ENCODE measurements at regions not wholly inside any gene's neighbourhood (a gene's known extent, or its start where the extent isn't known, plus 50 kb on each side); places are given as distances from the start of the nearest gene placed in this dataset.

DNA sequence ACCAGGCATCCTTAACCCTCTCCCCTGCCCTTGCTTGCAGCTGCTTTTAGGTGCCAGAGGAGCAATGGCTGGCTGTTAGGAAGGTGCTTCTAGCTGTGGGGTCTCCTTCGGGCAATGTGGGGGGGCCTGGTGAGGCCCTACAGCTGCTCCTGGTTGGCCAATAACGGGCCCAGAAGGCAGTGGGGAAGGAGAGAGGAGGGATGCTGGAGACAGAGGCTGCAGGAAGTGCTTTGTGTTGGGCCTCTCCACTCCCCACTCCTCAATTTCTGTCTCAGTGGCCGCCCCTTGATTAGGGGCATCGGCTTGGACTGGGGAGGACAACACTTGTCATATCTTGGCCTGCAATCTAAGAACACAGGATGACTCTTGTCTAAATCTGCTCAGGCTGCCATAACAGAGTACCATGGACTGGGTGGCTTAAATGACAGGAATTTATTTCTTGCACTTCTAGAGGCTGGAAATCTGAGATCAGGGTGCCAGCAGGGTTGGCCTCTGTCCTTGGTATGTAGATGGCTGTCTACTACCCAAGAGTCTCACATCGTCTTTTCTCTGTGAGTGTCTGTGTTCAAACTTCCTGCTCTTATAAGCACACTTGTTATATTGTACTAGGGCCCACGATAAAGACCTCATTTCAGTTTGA, 374.3 kb downstream of the MID1IP1 start:
- ChIA-PET POLR2A (ENCODE audit: unreplicated experiment) (no interaction called here), CTCF (no interaction called here)
- TF ChIP-seq MXI1 (IDR thresholded peaks at IDR 0.05; ENCODE audit: borderline replicate concordance, low read depth, low read length) (no peak), MAFK (IDR thresholded peaks at IDR 0.05; ENCODE audit: low read depth, low read length) (no peak), RFX5 (IDR thresholded peaks at IDR 0.05; ENCODE audit: low read depth, low read length) (no peak), BHLHE40 (IDR thresholded peaks at IDR 0.05; ENCODE audit: low read depth, low read length) (no peak), CEBPB (IDR thresholded peaks at IDR 0.05; ENCODE audit: low read depth, low read length) (no peak), RCOR1 (IDR thresholded peaks at IDR 0.05; ENCODE audit: insufficient replicate concordance, low read length) (no peak), POLR2A (IDR thresholded peaks at IDR 0.05; ENCODE audit: low read depth, low read length) (no peak), FOS (IDR thresholded peaks at IDR 0.05; ENCODE audit: low read depth, low read length) (no peak), USF2 (IDR thresholded peaks at IDR 0.05; ENCODE audit: low read depth, low read length) (no peak), MAZ (IDR thresholded peaks at IDR 0.05; ENCODE audit: borderline replicate concordance, low read depth, low read length) (no peak), NFE2L2 (IDR thresholded peaks at IDR 0.05; ENCODE audit: low read depth, low read length) (no peak), CHD1 (IDR thresholded peaks at IDR 0.05; ENCODE audit: low read depth, low read length) (no peak), SMC3 (IDR thresholded peaks at IDR 0.05; ENCODE audit: low read depth, low read length) (no peak), RAD21 (IDR thresholded peaks at IDR 0.05; ENCODE audit: low read length) (no peak)
- TF ChIP-seq, protein P1, sequence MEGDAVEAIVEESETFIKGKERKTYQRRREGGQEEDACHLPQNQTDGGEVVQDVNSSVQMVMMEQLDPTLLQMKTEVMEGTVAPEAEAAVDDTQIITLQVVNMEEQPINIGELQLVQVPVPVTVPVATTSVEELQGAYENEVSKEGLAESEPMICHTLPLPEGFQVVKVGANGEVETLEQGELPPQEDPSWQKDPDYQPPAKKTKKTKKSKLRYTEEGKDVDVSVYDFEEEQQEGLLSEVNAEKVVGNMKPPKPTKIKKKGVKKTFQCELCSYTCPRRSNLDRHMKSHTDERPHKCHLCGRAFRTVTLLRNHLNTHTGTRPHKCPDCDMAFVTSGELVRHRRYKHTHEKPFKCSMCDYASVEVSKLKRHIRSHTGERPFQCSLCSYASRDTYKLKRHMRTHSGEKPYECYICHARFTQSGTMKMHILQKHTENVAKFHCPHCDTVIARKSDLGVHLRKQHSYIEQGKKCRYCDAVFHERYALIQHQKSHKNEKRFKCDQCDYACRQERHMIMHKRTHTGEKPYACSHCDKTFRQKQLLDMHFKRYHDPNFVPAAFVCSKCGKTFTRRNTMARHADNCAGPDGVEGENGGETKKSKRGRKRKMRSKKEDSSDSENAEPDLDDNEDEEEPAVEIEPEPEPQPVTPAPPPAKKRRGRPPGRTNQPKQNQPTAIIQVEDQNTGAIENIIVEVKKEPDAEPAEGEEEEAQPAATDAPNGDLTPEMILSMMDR (conservative IDR thresholded peaks at IDR 0.05; ENCODE audit: low read depth, low read length): no peak
- TF ChIP-seq, protein P2, sequence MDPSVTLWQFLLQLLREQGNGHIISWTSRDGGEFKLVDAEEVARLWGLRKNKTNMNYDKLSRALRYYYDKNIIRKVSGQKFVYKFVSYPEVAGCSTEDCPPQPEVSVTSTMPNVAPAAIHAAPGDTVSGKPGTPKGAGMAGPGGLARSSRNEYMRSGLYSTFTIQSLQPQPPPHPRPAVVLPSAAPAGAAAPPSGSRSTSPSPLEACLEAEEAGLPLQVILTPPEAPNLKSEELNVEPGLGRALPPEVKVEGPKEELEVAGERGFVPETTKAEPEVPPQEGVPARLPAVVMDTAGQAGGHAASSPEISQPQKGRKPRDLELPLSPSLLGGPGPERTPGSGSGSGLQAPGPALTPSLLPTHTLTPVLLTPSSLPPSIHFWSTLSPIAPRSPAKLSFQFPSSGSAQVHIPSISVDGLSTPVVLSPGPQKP (IDR thresholded peaks at IDR 0.05; ENCODE audit: borderline replicate concordance, low read depth, low read length): no peak

More for the DNA sequence above, 374.3 kb downstream of the MID1IP1 start:
- dilution Hi-C loops (cut with HindIII; ENCODE audit: low sequenced_read_pairs, unreplicated experiment): no loop called here
- no peak for DNase-seq
- no peaks in the 10 kb centered on the region for H3K9me1 ChIP-seq (ENCODE audit: insufficient read depth, low read length)
- intact Hi-C loops (cut with micrococcal nuclease): no loop called here
- H4K8ac ChIP-seq (ENCODE audit: low read depth in 2 of 2, low read length in 2 of 2): no peak overlapping the region
- no peak overlapping the region for H2AFZ ChIP-seq (replicated peaks; ENCODE audit: low read length, poor library complexity)
- in situ Hi-C loops (cut with MboI; ENCODE audit: low sequenced_read_pairs): no loop called here
- no peak overlapping the region for H3K14ac ChIP-seq (replicated peaks; ENCODE audit: low read depth, low read length)
- no peak overlapping the region for H2BK15ac ChIP-seq (ENCODE audit: low read depth, low read length)
- H3K23ac ChIP-seq (ENCODE audit: low read depth, low read length): no peak overlapping the region
- H3K36me3 ChIP-seq (ENCODE audit: control insufficient read depth, insufficient read depth, low read length): no peaks in the 10 kb centered on the region
- H3K4ac ChIP-seq (ENCODE audit: low read depth, low read length): no peak overlapping the region
- no peak overlapping the region for H2BK20ac ChIP-seq (ENCODE audit: low read depth, low read length)
- ATAC-seq (ENCODE audit: low read depth): no peak
- H3K4me3 ChIP-seq (ENCODE audit: insufficient read depth, low read depth, low read length): no peak overlapping the region
- no TSS peak for BruUV-seq (replicated peaks)
- H2AK5ac ChIP-seq (ENCODE audit: low read depth, low read length): no peak overlapping the region
- no peak overlapping the region for H2BK120ac ChIP-seq (ENCODE audit: low read depth, low read length)
- no peaks in the 10 kb centered on the region for H3K4me1 ChIP-seq (ENCODE audit: control insufficient read depth, insufficient read depth, low read length)
- H3K4me2 ChIP-seq (ENCODE audit: low read depth, low read length): no peak overlapping the region
- no peaks in the 10 kb centered on the region for H3K9me3 ChIP-seq (ENCODE audit: control insufficient read depth, insufficient read depth, low read length)
- H3K9ac ChIP-seq (ENCODE audit: low read depth, low read length): no peak overlapping the region
- WGBS, 2 experiments (ENCODE audit: extremely low coverage in 2 of 2, insufficient read length in 1 of 2): 60% methylated on average over 1 of the region's 6 CpGs; no CpG with 5 or more reads in 1 of the 2 experiments
- H3K27ac ChIP-seq (ENCODE audit: insufficient read depth, low read length): no peak overlapping the region
- H4K20me1 ChIP-seq (ENCODE audit: insufficient read depth, low read length): no peaks in the 10 kb centered on the region
- H3K18ac ChIP-seq (ENCODE audit: low read depth, low read length): no peak overlapping the region
- H3K56ac ChIP-seq (ENCODE audit: extremely low read depth, insufficient read depth, low read length): no peak overlapping the region
- H4K91ac ChIP-seq (ENCODE audit: insufficient read depth, low read depth, low read length): no peak overlapping the region
- peaks cover 14% of the 10 kb centered on the region for H3K27me3 ChIP-seq (ENCODE audit: control insufficient read depth, insufficient read depth, low read length)
- H2AK9ac ChIP-seq (replicated peaks; ENCODE audit: low read depth, low read length, poor library complexity): no peak overlapping the region
- H3K79me1 ChIP-seq (ENCODE audit: low read depth in 1 of 2, low read length in 2 of 2): no peaks in the 10 kb centered on the region
- H4K5ac ChIP-seq (ENCODE audit: low read depth, low read length): no peak overlapping the region
- no peak overlapping the region for H2BK5ac ChIP-seq (ENCODE audit: low read depth, low read length, poor library complexity, severe bottlenecking)

Measured in IMR-90 (cell line).